HS-27A (cell line): ENCODE measurements at regions not wholly inside any gene's neighbourhood (a gene's known extent, or its start where the extent isn't known, plus 50 kb on each side); places are given as distances from the start of the nearest gene placed in this dataset.

Source experiments
- DNase-seq: peaks from one replicate; pipeline ENCODE4 v3.0.0-alpha.2; 2012; ENCODE audit warnings: low read depth, missing footprints

DNA sequence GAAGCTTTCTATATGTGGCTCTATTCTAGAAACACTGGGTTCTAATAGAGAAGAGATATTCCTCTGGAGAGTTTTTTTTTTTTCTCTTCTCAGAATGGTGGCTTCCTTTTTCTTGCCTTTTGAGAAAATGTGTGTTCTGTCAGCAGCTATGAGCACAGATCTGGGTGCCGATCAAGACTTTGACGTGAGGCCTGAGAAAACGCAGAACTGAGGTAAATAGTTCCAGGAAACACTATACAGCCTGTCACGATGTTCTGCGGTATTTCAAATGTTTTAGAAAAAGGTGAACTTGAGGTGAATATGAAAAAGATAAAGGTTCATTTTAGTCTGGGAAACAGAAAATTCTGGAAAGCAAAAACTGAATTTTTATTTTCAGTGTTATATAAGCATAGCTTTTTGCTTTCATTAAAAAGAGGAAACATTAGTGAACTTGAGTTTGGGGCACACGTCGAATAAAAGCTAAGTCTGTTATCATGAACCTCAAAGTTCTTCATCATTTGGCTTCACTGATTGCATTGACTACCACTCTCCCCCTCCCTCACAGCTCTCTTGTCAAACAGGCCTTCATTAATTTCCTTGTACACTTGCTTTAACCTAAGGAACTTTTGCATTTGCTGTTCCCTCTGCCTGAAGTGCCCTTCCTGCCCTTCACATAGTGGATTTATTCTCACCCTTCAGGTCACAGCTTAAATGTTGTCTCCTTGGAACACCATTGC, 265.1 kb downstream of the NFKBIZ start:
- DNase-seq, result no peak

GRCh38 chr3:102122527-102122926, 273.2 kb downstream of the NFKBIZ start:
- DNase-seq, result no peak

DNA sequence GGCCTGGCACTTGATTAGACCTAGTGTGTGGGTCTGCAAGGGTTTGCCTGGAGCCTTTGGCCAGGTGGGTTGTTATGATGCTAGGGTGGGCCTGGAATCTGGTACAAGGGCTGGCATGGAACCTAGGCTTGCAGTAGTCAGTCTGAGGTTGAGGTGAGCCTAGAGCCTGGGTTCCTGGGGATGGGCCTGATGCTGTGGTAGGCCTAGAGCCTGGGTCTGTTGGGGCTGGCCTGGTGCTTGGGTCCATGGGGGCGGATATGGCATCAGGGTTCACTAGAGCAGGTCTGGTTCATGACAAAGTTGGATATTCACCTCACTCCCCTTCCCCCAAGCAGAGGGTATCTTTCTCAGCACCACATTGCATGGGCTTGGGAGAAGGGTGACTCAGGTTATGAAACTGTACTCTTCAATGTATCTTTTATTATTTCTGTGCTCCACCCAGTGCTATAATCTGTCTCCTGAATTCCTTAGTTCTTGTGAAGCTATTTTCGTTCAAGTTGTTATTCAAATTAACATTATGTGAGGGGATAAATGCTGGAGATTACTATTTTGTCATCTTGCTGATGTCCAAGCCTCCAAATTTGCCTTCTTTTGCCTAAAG, 274.4 kb downstream of the NFKBIZ start:
- peak; percentile 20 for DNase-seq

GRCh38 chr3:102124282-102124681, 275.0 kb downstream of the NFKBIZ start:
- no peak for DNase-seq

DNA sequence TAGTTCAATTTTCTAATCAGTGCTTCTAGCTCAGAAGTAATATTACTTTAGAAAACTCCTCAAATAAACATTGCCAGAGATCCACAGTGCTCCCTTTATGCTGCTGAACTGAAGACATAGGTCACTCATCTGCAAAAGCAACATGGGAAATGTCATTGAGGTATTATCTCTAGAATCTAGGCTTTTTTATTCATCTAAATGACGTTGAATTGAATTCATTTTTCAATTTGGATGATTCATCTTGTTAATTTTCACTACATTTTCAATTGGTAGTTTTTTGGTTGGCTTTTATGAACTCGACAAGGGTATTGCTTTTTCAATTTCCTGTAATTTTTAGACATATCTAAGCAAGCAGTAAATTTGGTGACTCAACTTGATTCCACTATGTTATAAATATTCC, 275.4 kb downstream of the NFKBIZ start:
- DNase-seq, result no peak

- DNase-seq, result no peak
Observed at GRCh38 chr3:102125197-102125993, 276.1 kb downstream of the NFKBIZ start.

DNA sequence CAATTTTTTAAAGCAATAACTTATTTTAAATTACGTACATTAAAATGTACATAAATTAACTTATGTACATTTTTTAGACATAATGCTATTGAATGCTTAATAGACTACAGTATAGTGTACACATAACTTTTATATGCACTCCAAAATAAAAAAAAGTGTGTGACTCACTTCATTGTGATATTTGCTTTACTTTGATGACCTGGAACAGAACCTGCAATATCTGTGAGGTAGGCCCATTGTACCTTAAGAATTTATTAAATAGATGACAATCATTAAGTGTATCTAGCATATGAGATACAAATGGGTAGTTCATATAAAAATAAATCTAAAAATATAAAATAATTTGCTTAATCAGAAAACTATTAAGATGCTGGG, 276.7 kb downstream of the NFKBIZ start:
- DNase-seq, result no peak

- DNase-seq, result no peak
Observed at GRCh38 chr3:102129760-102130608, 280.7 kb downstream of the NFKBIZ start.

DNA sequence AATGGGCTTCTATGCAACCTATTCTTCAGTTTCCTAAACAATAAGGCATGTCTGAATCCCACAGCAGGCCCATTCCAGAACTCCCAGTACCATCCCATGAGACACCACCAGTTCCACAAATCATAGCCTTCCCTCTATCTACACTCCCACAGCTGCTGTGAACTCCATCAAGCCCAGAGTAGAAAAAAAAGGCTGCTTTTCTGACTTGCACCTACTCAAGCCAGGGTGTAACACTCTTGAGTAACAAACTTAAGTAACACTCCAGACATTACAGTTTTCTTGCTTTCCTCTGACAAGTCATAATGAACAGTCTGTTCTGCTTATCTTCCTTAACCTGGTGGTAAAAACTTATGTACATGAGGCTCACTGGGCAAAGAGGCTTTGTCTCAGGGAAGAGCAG, 283.1 kb downstream of the NFKBIZ start:
- DNase-seq, result no peak

- no peak for DNase-seq
Observed at GRCh38 chr3:102133376-102133775, 284.1 kb downstream of the NFKBIZ start.

- DNase-seq, result no peak
Observed at GRCh38 chr3:102135316-102135715, 286.0 kb downstream of the NFKBIZ start.

DNA sequence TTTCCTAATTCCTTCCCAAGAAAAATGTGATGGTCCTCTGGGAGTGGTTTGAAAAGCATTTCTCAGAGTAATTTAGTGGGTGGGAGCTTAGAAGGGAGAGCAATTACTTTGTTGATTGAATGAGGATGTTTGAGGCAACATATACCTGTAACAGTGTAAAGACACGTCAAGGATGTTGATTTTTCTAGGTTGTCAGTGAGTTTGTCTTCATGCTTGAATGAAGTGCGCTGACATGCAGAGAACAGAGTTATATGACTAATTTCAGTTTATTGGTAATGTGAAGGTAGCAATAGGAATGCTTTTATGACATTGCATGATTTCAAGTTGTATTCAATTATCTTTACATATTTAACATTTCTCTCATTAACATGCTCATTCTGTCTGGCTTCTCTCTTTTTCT, 286.9 kb downstream of the NFKBIZ start:
- no peak for DNase-seq

- no peak for DNase-seq
Observed at GRCh38 chr3:102140116-102140515, 290.8 kb downstream of the NFKBIZ start.

DNA sequence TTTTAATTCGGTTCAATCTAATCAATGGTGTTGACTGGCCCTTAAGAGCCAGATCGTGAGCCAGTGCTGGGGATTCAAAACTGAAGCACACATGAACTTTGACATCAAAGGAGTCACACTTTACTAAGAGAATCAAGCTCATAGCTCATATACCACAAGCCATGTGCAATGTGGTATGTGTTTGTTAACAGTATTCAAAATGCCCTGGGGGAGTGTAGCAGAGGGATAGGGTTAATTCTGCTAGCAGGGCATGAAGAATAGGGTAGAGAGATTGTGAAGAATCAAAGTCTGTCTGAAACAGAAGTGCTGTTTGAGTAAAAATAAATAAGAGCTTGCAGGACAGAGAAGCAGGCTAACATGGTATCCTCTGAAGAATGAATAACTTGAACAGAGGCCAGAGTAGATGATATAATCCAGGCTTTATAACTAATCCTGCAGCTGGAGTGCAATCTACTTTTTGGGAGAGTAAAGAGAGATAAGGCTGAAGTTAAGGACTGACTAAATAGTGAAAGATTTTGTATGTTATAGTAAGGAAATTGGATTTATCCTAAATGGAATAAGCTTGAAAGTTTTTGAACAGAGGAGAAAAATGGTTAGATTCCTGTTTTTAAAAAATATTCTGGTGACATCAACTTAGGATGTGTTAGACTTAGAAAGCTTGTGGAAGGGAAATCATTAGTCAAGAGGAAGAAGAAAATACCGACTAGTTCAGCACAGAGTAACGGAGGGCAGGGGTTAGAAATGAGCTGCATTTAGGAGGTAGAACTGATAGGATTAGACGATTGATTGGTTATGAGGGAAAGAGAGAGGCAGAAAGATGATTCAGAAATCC, 292.0 kb downstream of the NFKBIZ start:
- DNase-seq, result no peak

GRCh38 chr3:102141928-102142239, 292.6 kb downstream of the NFKBIZ start:
- no peak for DNase-seq

DNA sequence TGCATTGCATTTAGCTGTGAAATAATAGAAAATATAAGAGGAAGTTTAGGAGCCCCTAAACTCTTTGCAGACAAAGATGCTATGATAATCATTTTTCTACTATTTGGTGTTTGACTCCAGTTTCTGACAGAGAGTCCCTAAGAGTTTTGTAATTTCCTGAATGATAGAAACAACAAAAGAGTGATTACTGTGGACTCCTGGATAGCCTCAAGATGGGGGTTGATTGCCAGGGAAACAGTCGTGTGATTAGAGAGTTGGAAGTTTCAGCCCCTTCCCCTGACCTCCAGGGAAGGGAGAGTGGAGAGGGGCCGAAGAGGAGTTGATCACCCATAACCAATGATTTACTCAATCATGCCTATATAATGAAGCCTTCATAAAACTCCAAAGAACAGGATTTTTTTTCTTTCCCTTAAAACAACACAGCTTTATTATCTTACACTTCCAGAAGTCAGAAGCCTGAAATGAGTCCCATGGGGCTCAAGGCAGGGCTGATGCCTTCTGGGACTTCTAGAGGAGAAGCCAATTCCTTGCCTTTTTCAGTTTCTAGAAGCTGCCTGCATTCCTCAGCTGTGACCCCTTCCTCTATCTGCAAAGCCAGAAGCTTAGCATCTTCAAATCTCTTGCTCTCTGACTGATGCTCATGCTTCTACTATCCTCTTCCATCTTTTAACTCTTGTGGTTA, 292.3 kb upstream of the ZPLD1 start:
- DNase-seq, result no peak

DNA sequence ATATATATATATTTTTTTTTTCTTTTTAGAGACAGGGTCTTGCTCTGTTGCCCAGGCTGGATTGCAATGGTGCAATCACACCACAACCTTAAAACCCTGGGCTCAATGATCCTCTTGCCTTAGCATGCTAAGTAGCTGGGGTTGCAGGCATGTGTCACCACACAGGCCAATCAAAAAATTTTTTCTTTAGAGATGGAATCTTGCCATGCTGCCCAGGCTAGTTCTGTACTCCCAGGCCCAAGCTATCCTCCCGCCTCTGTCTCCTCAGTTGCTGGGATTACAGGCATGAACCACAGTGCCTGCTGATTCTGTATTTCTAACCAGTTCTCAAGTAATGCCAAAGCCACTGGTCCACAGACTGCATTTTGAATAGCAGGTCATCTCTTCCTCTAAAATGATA, 291.3 kb upstream of the ZPLD1 start:
- no peak for DNase-seq

GRCh38 chr3:102144063-102144462, 290.8 kb upstream of the ZPLD1 start:
- DNase-seq, result no peak

GRCh38 chr3:102148598-102149337, 286.0 kb upstream of the ZPLD1 start:
- DNase-seq, result no peak

DNA sequence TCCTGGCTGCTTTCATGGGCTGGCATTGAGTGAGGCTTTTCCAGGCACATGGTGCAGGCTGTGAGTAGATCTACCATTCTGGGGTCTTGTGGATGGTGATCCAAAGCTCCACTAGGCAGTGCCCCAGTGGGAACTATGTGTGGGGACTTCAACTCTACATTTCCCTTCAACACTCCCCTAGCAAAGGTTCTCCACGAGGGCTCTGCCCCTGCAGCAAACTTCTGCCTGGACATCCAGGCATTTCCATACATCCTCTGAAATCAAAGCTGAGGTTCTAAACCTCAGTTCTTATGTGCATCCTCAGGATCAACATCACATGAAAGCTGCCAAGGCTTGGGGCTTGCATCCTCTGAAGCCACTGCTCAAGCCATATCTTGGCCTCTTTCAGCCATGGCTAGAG, 282.9 kb upstream of the ZPLD1 start:
- DNase-seq, result no peak
